HG03066 (cell line): ENCODE measurements at regions not wholly inside any gene's neighbourhood (a gene's known extent, or its start where the extent isn't known, plus 50 kb on each side); places are given as distances from the start of the nearest gene placed in this dataset.
"Not testable (repeated sequence)": the region's sequence is repeated elsewhere in the genome, so short reads cannot be mapped to it uniquely, and the experiment has no call there.

Experiments
- ATAC-seq: cut with Tn5 transposase; IDR thresholded peaks from one replicate; pipeline ENCODE4 v1.9.1; 2021; ENCODE audit warnings: low read depth; ENCODE audit not compliant: unreplicated experiment

- ATAC-seq = no peak
These were observed 236.2 kb upstream of the NRIP1 start for GRCh38 chr21:15301014-15301413.

- no peak for ATAC-seq
These were observed 236.9 kb upstream of the NRIP1 start for GRCh38 chr21:15301736-15302135.

DNA sequence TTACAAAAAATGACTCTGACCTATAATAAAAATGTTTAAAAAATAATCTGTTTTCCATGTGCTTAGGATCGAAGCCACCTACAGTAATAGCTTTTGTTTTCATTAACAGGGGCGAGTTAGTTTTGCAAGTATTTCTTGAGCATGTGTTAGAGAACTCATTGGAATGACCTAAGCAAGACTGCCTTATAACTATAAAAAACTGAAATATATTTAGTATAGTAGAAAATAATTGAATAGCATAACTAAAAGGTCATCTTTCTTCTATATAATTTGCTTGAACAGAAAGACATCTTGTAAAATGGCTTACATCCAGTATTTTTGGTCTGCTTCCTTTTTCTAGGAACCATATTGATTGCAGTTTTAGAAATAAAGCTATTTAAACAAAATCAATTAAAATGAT is 241.5 kb upstream of the NRIP1 start:
- ATAC-seq = no peak

DNA sequence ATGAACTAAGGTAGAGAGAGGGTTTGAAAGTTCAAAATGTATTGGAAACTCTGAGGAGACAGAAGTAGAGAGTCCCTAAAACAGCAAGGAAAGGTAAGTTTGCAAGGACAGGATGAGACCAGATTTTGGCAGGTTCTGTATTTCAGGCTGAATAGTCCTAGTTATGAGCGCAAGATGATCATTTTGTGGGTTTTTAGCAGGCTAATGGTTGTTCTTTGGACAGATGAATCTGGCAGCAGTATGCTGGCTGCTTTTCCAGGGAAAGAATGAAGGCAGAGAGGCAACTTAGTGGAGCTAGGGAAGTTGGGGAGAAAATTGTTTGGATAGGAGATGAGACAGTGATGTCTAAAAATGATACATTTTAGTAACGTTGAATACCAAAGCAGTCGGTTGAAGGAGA is 243.5 kb upstream of the NRIP1 start:
- ATAC-seq = no peak

DNA sequence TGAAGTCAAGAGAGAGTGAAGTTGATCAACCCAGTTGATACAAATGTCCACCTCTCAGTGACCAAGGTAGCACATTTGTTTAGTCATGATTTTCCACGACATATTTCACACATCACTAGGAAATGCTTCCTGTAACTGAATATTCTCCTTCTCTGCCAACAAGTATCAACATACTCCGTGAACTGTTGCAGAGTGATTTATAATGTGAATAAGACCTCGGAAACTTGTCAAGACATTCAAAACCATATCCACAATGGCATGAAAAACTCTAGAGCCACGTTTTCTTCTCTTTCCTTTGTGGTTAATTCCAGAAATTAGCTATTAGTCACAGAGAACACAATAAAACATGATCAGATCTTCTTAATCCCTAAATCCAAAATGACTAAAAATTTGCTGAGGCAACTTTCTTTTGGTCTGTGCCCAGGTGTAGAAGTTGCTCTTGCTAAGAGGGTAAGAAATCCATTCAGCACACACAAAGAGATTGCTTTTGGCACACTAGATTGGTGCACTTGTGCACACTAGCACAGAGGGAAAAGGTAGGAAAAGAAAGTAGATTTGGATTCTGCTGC is 244.3 kb upstream of the NRIP1 start:
- no peak for ATAC-seq

DNA sequence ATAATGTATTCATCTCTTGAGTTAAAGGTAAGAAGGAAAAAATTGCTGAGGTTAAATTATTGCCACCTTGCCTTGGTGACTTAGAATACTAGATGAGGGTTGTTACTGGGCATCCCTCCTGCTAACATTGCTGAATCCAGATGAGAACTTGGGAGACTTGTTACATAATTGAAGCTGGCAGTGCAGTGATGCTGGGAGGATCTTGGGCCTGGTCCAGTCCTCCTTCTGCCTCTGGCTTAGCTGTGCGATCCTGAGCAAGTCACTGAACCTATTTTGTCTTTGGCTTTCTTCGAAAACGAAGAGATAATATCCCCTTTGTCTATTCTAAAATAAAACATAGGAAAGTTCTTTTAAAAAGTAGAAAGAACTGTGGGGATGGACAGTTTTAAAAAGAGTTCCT is 244.9 kb upstream of the NRIP1 start:
- ATAC-seq = no peak

- ATAC-seq = no peak
These were observed 246.7 kb upstream of the NRIP1 start for GRCh38 chr21:15311510-15311909.

GRCh38 chr21:15317034-15317433 is 252.2 kb upstream of the NRIP1 start:
- ATAC-seq = not testable (repeated sequence)

DNA sequence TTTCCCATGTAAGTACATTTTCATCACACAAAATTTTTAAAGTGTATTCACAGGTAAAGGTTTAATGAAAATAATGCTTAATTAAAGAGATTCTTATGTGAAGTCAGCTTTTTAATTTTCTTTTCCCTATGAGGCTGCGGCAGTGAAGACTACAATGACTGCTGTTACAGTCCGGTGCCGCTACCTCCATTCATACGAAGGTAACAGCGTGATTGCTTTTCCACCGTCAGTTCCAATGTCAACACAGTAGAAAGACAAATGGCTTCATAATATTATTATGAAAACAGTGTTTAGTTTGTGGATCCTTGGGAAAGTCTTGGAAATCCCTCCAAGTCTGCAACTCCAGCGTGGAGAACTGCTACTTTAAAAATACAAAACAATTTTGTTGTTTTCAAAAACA is 254.9 kb upstream of the NRIP1 start:
- ATAC-seq = no peak

- ATAC-seq = no peak
These were observed 259.7 kb upstream of the NRIP1 start for GRCh38 chr21:15324542-15324941.

DNA sequence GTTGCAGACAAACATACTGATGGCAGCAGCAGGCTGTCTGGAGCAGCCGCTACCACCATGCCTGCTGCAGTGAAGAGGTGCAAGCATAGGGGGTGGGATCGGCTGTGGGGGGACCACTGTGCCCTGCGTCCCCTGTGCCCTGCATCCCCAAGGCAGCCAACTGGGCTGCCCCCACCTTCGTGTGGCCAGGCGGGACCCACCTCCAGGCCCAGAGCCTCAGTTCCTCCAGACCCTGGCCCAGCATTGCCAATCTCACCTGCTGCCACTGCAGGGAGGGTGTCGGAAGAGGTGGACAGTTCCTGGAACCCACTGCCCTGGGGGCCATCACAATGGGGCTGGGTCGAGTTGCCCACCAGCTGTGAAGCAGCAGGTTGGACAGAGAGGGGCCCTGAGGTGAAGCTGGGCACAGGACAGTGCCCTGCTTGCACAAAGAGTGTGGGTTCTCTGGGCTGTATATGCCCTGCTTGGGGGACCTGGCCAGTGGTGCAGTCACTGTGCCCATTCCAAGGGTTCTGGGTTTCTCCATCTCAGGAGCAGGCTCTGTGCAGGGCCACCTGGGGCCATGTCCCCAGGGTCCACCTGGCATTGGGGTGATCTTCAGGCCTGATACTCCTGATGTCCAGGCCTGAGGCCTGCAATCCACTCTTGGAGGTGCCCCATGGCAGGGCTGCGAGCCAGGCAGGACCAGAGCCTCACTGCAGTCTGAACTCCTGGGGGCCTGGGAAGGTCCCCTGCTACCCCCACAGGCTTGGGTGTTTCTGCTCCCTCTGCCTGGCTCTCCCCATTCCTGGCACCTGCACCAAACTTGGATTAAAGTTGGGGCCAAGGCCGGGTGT is 261.4 kb upstream of the NRIP1 start:
- no peak for ATAC-seq

GRCh38 chr21:15327637-15328265 is 263.0 kb upstream of the NRIP1 start:
- no peak for ATAC-seq

DNA sequence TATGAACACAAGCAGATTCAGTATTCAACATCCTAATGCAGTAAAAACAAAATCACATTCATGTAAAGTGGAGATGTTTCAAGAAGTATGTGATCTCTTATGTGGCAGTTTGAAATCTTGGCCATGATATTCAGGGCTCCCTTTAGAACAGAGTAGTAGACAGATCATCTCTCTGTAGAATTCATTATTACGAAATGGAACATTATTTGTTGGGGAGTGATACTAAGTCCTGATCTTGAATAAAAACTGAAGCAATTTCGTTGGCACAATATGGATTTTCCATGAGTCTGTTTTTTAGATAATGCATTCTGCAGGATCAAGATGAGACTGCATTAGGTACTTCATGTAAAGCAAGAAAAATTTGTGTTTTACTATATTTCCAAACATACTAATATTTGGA is 264.4 kb upstream of the NRIP1 start:
- no peak for ATAC-seq

GRCh38 chr21:15330872-15331271 is 266.1 kb upstream of the NRIP1 start:
- no peak for ATAC-seq

DNA sequence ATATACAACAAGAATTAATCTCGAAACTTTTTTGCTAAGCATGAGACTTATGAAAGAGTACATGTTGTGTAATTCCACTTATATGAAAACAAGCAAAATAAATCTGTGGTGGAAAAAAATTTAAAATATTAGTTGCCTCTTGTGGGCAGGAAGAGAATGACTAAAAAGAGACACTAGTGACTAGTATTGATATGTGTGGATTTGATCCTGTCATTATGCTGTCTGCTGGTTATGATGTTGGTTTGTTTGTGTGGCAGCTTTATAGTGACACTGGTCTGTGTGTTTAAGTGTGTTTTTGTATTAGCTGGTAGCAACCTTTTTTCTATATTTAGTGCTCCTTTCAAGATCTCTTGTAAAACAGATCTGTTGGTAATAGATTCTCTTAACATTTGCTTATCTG is 267.8 kb upstream of the NRIP1 start:
- no peak for ATAC-seq

- ATAC-seq = no peak
These were observed 268.4 kb upstream of the NRIP1 start for GRCh38 chr21:15333136-15333710.

GRCh38 chr21:15333951-15334350 is 269.2 kb upstream of the NRIP1 start:
- ATAC-seq = no peak

- ATAC-seq = no peak
These were observed 278.3 kb upstream of the NRIP1 start for GRCh38 chr21:15343066-15343465.

GRCh38 chr21:15352009-15352408 is 287.2 kb upstream of the NRIP1 start:
- no peak for ATAC-seq

- ATAC-seq = no peak
These were observed 288.7 kb upstream of the NRIP1 start for GRCh38 chr21:15353546-15353945.

DNA sequence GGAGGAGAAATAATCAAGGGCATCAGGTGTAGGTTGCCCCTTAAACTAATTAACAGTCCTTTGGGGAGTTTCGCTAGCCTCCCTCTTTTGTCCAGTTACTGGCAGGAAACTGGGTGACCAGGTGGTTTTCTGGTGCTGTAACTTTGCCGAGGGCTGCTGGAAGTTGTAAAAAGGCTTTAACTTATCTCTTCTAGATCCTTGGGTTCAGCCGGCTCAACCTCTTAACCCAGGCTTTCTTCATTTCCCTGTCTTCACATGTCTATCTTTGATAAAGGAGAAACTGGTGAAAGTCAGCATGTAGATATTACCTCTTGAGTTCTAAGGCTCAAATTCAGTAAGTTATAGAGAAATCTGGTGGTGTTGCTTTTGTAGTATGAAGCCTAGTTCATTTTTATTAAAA is 289.7 kb upstream of the NRIP1 start:
- ATAC-seq = no peak

DNA sequence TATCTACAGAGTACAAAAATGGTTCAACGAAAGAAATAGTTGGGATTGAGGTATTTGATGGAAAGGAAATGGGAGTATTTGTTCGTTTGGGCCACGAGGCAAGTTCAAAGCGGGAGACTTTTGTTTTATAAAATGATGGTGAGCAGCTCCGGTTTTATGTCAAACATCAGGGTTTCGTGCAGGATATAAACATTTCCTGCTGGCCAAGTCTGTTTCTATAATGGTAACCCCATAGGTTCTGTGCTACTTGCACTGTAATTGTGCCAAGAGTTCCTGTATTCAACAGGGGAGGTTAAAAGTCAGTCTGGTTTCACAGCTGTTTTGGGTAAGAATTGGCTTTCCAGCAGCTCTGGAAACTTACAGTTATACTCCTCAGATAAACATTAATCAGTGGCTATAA is 290.3 kb upstream of the NRIP1 start:
- no peak for ATAC-seq
